Uterus (tissue), 3 donors: ENCODE measurements at regions not wholly inside any gene's neighbourhood (a gene's known extent, or its start where the extent isn't known, plus 50 kb on each side); places are given as distances from the start of the nearest gene placed in this dataset.

Source experiments
- DNase-seq, 2 donors: peaks; one replicate each; pipeline ENCODE4 v3.0.0-alpha.2; 2019 to 2020
- H3K27ac ChIP-seq, 2 donors: fragments of 200-600 bp; sonication (generic); 1 replicate in 1 of 2; 2 replicates in 1 of 2; pipeline ENCODE4 v1.5.1; 2016 to 2018
- H3K27me3 ChIP-seq, 2 donors: fragments of 200-600 bp; sonication (generic); one replicate each; pipeline ENCODE4 v1.5.1; 2018 to 2019; ENCODE audit warnings: control low read depth in 1 of 2
- H3K36me3 ChIP-seq, 2 donors: fragments of 200-600 bp; sonication (generic); one replicate each; pipeline ENCODE4 v1.5.1; 2019; ENCODE audit warnings: control low read depth in 1 of 2
- H3K4me1 ChIP-seq, 2 donors: fragments of 200-600 bp; sonication (generic); one replicate each; pipeline ENCODE4 v1.5.1; 2018 to 2019; ENCODE audit warnings: control low read depth in 1 of 2
- H3K4me3 ChIP-seq, 2 donors: fragments of 200-600 bp; sonication (generic); 1 replicate in 1 of 2; 2 replicates in 1 of 2; pipeline ENCODE4 v1.5.1; 2018 to 2019; ENCODE audit warnings: mild to moderate bottlenecking in 1 of 2
- H3K9me3 ChIP-seq, 2 donors: fragments of 200-600 bp; sonication (generic); one replicate each; pipeline ENCODE4 v1.5.1; 2019; ENCODE audit warnings: control low read depth in 1 of 2
- POLR2A ChIP-seq, 2 donors: fragments of 450-650 bp; IDR thresholded peaks; one replicate each; pipeline ENCODE4 v1.6.1; 2016; ENCODE audit warnings: antibody characterized with exemption in 2 of 2, mild to moderate bottlenecking in 1 of 2, moderate library complexity in 1 of 2
- intact Hi-C: fragments of 100-400 bp; cut with DNase I; formaldehyde crosslinking; loops from one replicate; pipeline ENCODE4 v1.15.1; 2023; ENCODE audit warnings: low total_unique reads
- TF ChIP-seq, protein P1 (sequence below), 4 experiments: fragments of 200-600 bp in 2 of 4; fragments of 450-650 bp in 2 of 4; sonication (generic) in 2 of 4; IDR thresholded peaks; one replicate each; pipeline ENCODE4 v1.5.1; 2016 to 2019; ENCODE audit warnings: antibody characterized with exemption in 4 of 4, mild to moderate bottlenecking in 2 of 4, moderate library complexity in 1 of 4
- donor health status: DM: yes; HTN: yes; CAD: no.

DNA sequence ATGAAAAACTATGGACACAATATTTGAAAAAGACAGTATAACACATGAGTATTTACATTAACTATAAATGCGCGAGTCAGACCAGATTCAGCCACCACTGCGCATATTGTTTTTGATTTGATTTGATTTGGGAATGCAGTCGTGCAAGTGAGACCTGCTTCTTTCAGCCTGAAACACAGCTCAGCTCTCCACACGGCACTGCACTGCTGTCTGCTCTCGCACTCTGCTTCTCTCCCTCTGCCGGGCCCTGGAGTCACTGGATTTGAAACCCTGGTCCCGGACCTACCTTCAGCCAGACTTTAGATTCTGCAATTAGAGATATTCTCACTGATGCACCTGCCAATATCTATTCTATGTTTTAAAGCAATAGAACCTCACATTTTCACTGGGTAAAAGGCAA, 143.9 kb upstream of the TMEM132C start:
- no peak overlapping the region for H3K4me3 ChIP-seq
- no peak for DNase-seq
- intact Hi-C loops, result no loop called here
- H3K27me3 ChIP-seq, result no peaks in the 10 kb centered on the region
- H3K9me3 ChIP-seq, result no peaks in the 10 kb centered on the region
- TF ChIP-seq POLR2A (IDR thresholded peaks at IDR 0.05), result no peak
- TF ChIP-seq, protein P1, sequence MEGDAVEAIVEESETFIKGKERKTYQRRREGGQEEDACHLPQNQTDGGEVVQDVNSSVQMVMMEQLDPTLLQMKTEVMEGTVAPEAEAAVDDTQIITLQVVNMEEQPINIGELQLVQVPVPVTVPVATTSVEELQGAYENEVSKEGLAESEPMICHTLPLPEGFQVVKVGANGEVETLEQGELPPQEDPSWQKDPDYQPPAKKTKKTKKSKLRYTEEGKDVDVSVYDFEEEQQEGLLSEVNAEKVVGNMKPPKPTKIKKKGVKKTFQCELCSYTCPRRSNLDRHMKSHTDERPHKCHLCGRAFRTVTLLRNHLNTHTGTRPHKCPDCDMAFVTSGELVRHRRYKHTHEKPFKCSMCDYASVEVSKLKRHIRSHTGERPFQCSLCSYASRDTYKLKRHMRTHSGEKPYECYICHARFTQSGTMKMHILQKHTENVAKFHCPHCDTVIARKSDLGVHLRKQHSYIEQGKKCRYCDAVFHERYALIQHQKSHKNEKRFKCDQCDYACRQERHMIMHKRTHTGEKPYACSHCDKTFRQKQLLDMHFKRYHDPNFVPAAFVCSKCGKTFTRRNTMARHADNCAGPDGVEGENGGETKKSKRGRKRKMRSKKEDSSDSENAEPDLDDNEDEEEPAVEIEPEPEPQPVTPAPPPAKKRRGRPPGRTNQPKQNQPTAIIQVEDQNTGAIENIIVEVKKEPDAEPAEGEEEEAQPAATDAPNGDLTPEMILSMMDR (IDR thresholded peaks at IDR 0.05), result no peak
- H3K4me1 ChIP-seq, result no peaks in the 10 kb centered on the region
- no peaks in the 10 kb centered on the region for H3K36me3 ChIP-seq
- no peak overlapping the region for H3K27ac ChIP-seq

DNA sequence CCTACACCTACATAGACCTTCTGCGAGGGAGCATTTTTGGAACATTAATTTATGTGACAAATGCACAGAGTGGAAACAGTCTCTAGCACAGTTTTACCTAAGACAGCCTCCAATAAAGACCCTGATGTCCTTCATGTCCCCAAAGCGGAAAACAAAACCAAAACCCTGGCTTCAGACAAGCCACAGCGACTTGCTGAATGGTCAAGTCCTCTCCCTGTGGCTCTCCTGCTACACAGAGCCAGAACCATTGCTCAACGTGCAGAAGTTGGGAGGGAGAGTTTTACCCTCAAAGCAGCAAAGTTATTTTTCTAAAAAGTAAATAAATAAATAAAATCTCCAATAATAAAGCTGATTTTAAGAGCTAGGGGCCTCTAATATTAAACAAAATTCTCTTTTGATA, 135.0 kb upstream of the TMEM132C start:
- Histone ChIP-seq H3K27me3 (no peaks in the 10 kb centered on the region), H3K9me3 (no peaks in the 10 kb centered on the region), H3K27ac (no peak overlapping the region), H3K4me3 (no peak overlapping the region), H3K4me1 (no peaks in the 10 kb centered on the region), H3K36me3 (no peaks in the 10 kb centered on the region)
- DNase-seq, result no peak
- TF ChIP-seq POLR2A (IDR thresholded peaks at IDR 0.05), result no peak
- TF ChIP-seq, protein P1 (IDR thresholded peaks at IDR 0.05), result no peak
- intact Hi-C loops, result no loop called here

DNA sequence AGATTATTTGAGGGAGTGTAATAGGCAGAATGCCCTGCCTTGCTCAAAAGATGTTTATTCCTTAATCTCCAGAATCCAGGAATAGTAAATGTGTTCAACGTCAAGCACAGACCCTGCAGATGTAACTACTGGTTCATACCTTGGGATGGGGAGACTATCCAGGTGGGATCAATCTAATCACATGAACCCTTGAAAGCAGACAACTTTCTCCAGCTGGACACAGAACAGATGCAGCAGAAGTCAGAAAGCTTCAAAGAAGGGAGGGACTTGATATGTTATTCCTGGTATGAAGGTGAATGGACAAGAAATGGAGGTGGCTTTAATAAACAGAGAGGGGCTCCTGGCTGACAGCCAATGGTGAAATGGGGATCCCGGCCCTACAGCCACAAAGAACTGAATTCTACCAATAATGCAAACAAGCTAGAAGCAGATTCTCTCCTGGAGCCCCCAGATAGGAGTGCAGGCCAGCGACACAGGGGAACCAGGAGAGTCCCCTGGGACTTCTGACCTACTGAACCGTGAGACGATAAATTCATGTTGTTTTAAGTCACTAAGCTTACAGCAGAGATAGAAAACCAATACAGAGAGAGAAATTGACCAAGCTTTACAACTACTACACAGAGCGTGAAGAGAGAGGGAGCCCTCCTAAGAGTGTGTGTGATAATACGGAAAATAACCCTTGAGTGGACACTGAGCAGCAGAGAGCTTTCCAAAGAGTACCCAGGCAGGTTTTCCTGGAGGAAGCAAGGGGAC, 133.5 kb upstream of the TMEM132C start:
- DNase-seq, result no peak
- no peaks in the 10 kb centered on the region for H3K9me3 ChIP-seq
- no peak overlapping the region for H3K27ac ChIP-seq
- no peaks in the 10 kb centered on the region for H3K36me3 ChIP-seq
- TF ChIP-seq, protein P1 (IDR thresholded peaks at IDR 0.05), result no peak
- no peak overlapping the region for H3K4me3 ChIP-seq
- intact Hi-C loops, result no loop called here
- no peaks in the 10 kb centered on the region for H3K27me3 ChIP-seq
- H3K4me1 ChIP-seq, result no peaks in the 10 kb centered on the region

DNA sequence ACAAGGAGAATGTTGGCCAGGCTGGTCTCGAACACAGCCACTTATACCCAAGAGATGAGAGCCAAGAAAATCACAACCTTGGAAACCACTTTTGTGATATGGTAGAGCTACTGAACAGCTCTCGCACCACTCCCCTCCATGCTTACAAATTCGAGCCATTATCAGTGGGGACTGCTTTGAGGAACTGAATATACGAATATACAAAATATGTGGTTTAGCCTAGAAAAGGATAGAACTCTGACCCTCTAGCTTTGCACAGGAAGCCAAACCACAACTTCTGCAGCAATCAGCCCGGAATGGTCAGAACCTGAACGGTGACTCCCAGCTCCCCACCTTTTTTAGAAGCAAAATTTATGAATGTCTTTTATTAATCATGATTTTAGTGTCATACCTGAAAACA, 129.8 kb upstream of the TMEM132C start:
- intact Hi-C loops, result no loop called here
- Histone ChIP-seq H3K27ac (no peak overlapping the region), H3K36me3 (no peaks in the 10 kb centered on the region), H3K4me1 (no peaks in the 10 kb centered on the region), H3K27me3 (no peaks in the 10 kb centered on the region), H3K4me3 (no peak overlapping the region), H3K9me3 (no peaks in the 10 kb centered on the region)
- no peak for TF ChIP-seq POLR2A (IDR thresholded peaks at IDR 0.05)
- TF ChIP-seq, protein P1 (IDR thresholded peaks at IDR 0.05), result no peak
- DNase-seq, result no peak

DNA sequence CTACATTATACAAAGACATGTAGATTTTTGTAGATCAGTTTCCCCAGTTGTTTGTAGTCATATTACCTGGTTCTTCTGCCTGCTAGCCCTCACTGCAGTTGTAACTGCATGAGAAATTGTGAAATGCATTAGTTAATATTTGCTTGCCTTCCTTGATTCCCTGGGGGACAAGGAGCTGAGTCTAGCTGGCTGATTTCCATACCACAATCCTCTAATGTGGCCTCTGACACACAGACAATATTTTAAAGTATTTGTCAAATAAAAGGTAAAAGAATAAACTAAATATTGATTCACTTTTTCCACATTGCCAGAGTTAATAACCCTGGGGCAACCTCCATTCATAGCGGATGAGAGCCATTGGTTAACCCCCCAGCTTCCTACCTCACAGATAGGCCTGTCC, 128.8 kb upstream of the TMEM132C start:
- DNase-seq, result no peak
- TF ChIP-seq POLR2A (IDR thresholded peaks at IDR 0.05), result no peak
- TF ChIP-seq, protein P1 (IDR thresholded peaks at IDR 0.05), result no peak
- H3K4me3 ChIP-seq, result no peak overlapping the region
- H3K27ac ChIP-seq, result no peak overlapping the region
- H3K36me3 ChIP-seq, result no peaks in the 10 kb centered on the region
- no peaks in the 10 kb centered on the region for H3K4me1 ChIP-seq
- intact Hi-C loops, result no loop called here
- H3K9me3 ChIP-seq, result no peaks in the 10 kb centered on the region
- no peaks in the 10 kb centered on the region for H3K27me3 ChIP-seq
